HG03097 (cell line): ENCODE measurements at regions not wholly inside any gene's neighbourhood (a gene's known extent, or its start where the extent isn't known, plus 50 kb on each side); places are given as distances from the start of the nearest gene placed in this dataset.

Experiments
- ATAC-seq: cut with Tn5 transposase; IDR thresholded peaks from one replicate; pipeline ENCODE4 v1.9.1; 2021; ENCODE audit not compliant: unreplicated experiment, low FRiP score

DNA sequence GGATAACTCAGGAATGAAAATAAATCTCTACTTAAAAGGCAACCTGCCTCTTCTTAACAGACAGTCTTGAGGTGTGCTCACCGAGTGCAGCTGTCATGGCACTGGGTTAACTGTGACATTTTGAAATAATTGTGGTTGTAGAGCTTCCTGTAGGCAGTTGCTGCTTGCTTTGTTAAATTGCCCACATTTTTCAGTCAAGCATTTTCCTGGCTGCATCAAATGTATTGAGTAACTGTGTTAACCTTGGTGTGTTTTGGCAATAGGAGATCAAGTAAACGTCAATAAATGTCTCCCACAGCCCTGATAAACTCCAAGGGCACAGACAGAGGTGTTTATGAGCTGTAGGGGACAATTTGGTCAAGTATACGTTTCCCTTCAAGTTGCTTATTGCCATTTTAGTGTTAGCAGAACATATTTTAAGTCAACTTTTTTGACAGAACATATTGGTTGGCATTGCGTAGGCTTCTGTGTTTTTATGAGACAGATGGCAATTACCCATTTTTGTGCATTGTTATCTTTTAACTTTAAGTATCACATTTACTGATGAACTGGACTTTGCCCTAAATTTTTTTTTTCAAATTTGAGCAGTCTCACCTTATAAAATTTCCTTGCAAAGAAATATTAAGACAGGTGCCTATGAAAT lies 527.4 kb downstream of the C4orf33 start:
- no peak for ATAC-seq

DNA sequence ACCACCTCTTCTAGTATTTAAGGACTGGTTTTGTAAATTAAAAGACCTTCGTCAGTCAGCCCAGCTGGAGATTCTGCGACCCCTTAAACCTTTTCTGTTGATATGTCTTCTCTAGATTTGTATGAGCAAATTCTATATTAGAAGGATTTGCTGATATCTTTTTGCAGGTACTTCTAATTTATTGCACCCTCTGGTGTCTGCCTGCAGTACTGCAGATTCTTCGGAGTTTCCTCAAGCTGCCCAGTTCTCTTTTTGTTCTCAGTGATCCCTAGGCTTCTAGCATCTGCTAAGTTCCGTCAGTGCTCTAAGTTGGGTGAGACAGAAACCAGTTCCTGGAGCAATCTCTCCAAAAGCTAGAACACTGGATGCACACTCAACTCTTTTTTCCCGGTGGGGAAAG lies 545.2 kb downstream of the C4orf33 start:
- no peak for ATAC-seq

DNA sequence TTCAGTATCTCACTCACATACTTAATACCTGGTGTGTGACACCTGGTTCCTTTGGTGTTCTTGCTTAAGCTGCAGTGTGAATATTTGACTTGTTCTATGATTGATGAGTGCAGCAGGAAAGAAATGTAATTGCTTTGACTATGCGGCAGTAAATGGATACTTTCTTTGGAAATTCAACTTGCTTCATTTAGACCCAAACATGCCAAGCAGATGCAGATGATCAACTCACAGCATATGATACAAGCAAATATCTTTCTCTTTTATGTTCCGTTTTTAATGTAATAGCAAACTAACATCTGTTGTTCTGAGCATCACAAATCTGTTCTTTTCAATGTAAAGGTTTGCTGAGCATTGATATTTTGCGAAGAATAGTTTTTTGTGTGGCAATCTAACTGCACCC lies 549.5 kb downstream of the C4orf33 start:
- ATAC-seq, result no peak

DNA sequence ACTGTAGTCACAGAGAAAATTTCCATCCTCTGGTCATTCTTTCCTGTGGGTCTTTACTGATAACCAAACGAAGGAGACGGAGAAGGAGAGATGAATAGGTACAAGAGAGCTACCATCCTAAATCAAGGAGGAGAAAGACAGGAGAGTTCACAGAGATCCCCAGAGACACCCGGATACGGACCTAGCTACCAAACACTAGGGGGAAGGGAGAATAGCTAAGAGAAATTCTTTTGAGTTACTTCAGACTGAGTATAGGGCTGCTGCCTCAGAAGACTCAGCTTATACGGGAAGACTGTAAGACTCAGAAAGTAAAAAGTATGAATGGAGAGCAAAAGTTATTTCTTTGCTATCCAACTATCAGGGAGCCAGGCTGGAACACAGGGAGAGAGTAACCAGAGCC lies 572.1 kb downstream of the C4orf33 start:
- ATAC-seq, result no peak

DNA sequence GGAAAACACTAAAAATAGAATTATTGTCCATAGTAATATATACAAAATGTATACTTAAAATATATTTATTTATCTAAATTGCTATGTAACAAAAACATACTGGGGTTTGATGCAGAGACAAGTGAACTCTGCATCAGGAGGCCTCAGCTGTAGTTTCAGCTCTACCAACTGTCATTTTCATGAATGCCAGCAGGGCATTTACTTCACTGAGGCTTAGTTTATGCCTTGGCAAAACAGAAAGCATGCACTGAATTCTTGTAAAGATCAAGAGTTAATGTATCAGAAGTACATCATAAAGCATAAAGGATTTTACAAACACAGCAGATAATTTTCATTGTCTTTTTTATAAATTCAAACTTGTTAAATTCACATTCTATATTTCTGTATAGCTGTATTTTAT lies 577.0 kb downstream of the C4orf33 start:
- ATAC-seq, result no peak

DNA sequence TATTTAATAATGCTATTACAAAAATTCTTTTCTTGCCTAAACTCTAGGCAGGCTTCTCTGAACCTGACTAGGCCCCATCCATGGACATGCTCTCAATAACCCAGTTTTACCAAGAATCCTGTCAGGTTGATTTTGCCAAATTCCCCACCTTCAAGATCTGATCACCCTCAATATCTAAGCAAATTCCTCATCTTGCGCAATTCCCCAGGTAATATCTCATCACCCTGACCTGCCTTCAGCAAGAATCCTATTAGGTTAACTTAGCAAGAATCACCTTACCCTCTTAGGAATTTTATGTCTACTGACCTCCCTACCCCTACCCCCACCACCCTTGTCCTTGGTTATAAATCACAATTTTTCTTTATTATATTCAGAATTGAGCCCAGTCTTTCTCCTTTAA lies 579.1 kb downstream of the C4orf33 start:
- no peak for ATAC-seq

DNA sequence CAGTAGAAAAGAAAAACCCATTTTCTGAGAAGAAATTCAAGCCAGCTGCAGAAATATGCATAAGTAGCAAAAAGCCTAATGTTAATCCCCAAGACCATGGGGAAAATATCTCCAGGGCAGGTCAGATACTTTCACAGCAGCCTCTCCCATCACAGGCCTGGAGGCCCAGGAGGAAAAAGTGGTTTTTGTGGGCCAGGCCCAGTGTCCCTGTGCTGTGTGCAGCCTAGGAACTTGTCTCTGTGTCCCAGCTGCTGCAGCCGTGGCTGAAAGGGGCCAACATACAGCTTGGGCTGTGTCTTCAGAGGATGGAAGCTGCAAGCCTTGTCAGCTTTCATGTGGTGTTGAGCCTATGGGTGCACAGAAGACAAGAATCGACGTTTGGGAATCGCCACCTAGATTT lies 581.0 kb downstream of the C4orf33 start:
- no peak for ATAC-seq

DNA sequence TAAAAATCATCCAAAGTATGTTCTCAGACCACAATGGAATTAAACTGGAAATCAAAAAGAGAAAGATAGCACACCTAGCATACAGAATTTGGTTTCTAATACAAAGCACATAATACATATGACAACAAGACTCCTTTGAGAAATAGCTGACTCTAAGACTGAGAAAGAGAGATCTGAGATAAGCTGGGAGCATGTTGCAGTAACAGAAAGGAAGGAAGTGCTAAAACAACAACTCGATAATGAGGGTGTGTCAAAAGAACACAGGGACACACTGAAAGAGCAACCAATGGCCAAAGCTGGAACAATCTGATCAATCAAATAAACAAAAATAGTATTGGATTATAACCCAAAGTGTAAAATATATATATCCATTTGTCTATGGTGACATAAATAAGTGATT lies 586.6 kb downstream of the C4orf33 start:
- ATAC-seq, result no peak

DNA sequence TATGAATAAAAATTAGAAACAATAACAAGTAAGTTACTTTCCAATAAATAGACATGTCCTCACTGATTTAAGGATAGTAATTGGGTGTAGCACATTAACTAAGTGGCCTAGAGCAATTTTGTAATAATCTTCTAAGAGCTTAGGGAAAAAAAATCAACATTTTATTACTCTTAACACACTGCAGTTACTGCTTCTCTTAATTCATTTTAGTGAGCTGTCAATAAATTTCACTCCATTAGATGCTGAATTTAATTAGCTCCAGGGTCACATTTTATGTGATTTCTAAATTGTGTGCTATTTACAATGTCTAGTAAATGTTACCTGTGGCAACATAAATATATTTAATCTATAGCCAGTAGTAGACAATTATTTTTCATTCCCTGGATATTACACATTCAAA lies 612.0 kb downstream of the C4orf33 start:
- no peak for ATAC-seq

DNA sequence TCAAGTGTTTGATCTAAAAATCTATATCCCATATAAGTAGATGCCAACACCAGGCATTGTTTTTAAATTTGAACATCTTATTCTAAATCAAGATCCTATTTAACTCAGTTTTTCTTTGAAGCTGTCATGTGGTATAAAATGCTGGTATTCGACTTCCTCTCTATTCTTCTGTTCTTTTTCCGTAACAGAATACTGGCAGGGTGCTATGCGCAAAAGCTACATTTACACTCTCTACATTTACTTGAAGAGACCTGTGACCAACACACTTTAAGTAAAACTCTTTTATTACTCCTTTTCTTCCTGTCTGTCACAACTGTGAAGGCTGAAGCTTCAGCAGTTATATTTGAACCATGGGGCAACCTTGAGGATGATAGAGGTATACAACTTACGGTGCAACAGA lies 612.8 kb downstream of the C4orf33 start:
- no peak for ATAC-seq

DNA sequence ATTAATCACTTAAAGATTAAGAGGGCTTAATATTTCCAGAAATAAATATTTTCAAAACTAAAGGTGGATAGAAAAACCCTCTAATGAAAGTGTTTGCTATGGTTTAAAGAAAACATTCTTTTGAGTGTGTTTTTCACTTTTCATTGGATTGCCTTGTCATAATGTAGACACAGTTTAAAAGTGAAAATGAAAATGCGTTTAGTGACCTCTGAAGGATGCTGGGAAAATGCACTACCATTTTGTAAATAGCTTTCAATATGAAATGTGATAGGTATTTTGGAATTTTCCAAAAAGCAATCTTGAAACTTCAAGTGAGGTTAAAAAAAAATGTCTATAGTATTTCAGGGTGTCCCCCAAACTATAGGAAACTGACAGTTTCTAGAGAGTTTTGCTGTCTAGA lies 642.2 kb downstream of the C4orf33 start:
- no peak for ATAC-seq

DNA sequence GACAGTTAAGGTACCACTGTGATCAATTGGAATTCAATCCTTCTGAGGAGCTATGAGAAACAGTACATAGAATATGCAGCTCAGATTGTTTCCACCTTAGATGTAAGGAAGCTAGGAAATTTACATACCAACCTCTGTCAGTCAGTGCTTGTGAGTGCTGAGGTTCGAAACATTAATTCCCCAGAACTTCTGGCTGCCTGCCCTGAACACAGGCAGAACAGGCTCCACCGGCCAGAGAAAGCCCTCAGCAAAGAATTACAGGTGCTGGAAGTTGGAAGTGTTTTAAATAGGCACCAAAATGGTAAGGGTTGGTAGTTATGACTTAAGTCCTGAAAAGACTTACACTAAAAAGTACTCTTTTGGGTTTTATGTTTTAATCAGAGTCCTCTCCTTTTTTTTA lies 651.8 kb downstream of the C4orf33 start:
- ATAC-seq, result no peak

DNA sequence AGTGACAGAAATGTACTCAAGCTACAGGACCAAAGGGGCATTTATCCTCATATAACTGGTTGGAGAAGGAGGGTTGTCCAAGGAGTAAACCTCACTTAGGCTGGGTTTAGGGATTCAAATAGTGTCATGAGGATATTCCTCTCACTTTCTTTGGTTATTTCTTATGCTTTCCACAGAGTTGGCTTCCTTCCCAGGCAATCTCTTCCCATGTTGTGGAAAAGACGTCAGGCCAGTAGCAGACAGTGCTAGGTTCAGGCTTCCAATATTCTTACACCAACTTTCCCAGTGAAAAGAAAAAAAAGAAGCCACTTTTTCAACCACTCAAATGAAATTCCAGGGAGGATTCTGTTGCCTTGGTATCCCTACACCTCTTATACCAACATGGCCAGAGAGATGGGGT lies 653.0 kb downstream of the C4orf33 start:
- no peak for ATAC-seq

DNA sequence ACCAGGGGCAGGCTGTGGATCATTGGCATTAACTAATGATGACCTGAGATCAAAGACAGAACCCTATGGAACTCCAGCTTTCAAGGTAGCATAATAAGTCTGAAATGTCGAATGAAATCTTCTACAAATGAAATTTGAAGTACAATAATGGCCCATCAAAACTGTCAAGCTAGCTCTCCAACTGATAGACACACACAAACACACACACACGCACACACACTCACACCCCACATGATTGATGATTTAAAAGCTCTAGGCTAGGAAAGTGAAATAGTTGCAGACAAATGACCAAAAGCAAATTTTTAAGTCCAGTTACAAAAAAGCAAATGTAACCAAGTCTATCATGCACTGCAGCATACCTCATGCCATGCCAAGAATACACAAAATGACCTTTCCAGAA lies 655.7 kb downstream of the C4orf33 start:
- ATAC-seq, result no peak

DNA sequence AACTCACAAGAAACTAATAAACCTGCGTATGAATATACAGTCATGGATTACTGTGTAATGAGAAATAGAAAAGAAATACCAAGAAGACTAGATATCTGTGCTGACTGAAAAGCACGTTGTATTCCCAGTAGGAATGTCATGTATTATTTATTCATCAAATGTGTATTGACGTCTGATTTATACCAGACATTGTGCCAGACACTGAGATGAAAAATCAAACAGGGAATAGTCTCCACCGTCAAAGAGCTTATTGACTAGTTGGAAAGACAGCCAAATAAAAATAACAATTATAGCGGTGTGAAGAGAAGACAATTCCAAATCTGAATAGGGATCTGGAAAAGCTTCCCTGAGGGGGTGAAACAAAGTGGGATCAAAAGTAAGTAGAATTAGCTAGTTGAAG lies 687.6 kb downstream of the C4orf33 start:
- no peak for ATAC-seq

DNA sequence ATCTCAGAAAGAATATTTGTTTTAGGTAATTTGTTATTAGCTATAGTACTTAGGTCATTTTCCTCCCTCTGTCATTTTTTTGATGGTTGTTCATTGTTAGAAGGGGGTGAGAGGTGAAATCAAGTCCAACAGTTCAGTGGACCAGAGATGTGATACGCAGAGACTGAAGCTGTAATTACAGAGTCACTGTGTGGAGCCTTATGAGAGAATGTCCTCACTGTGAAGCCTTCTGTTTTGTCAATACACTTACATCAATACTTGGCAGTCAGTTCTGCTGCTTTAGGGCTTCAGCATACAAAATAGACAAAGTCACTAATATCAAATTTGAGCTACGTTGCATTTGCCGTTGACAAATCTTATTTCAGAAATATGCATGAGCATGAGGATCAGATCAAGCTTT lies 692.5 kb downstream of the C4orf33 start:
- ATAC-seq, result no peak

DNA sequence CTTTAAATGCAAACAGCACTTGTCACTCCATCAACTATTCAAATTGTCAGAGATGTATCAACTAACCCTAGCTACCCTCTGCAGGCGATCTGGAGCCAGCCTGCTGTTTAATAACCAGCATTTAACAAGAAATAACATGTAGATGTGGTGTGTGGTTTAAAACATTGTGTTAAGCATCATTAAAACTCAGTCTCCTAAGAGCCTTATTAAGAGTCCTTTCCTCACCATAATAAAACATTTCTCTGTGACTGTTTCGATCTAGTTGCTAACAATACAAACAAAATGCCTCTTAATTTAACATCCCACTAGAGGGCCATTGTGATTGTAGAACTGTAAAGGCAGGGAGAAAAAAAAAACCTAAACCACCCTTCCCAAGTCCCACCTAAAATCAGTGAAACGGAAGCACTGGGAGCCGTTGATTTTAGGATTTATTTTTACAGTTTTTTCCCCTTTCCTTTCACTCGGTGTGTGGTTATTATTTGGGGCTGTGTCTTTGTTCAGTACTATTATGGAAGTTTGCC lies 708.6 kb downstream of the C4orf33 start:
- ATAC-seq, result no peak

DNA sequence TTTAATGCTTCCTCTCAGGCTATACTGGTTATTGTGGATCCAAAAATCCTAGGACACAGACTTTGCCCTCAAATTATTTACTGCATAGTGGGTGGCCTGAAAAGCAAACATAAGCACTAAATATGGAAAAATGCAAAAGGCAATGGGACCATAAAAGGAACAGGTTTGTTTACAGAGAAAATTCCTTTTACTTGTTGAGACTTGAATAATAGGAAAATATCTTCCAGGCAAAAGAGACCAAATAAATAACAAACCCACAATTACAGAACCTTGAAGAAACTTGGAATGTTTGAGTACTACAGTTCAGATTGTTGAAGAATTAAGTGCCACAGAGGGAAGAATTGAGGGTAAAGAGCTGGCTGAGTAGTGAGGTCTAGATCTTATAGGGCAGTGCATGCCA lies 711.0 kb downstream of the C4orf33 start:
- ATAC-seq, result no peak

DNA sequence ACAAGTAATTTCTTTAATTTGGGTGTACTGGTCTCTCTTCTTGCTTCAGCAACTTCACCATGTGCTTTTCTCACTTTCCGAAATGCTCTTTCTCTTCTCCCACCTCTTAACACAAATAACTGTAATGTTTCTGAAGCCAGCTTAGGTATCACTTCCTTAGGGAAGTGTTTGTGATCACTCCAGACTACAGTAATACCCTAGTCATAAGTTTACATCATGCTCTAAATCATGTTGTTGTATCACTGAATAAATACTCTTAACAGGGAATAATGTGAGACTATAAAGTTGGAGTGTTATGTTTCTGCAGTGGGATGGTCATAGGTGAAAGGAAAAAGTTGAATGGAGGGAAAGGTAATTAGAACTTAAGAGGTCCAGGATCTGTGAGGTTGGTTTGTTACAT lies 712.3 kb downstream of the C4orf33 start:
- ATAC-seq, result no peak

DNA sequence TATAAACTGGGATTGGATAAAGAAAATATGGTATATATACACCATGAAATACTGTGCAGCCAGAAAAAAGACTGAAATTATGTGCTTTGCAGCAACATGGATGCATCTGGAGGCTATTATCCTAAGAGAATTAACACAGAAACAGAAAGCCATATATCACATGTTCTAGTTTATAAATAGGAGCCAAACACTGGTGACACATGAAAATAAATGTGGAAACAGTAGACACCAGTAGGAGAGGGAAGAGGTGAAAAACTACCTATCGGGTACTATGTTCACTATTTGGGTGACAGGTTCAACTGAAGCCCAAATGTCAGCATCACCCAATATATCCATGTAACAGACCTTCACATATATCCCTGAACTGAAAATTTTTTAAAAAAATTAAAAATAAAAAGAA lies 725.1 kb downstream of the C4orf33 start:
- ATAC-seq, result no peak

DNA sequence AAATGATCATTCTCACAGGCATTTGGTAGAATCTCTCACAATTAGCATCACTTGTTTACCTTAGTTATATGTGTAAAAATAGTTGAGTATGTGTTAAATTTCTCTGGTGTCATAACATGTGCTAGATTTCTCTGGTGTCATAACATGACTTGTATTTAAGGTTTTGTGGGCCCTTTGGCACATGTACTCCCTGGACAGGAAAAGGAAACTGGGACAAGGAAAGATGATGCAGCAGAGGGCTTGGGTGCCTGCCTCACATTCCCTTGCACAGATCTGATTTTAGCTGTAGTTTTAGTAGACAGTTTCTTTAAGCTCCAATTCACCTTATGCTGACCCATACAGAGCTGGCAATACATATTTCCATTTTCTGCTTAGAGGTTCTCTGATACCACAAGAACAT lies 726.0 kb downstream of the C4orf33 start:
- no peak for ATAC-seq

DNA sequence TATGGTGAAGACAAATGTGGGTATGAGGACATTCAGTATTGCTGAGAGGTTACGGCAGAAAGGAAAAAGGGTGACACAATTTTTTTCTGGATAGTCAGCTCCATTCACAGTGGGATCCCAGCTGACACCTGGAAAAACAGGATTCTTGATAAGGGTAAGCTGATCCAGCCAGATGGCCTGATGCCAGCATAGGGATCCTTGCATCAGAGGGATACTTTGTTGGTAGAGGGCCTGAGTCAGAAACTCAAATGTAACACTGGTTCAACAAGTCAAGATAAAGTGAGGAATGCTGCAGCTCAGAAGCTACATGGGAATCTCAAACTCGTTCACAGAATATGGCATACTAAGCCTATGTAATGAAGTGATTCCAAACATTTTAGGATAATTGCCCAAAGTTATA lies 726.7 kb downstream of the C4orf33 start:
- ATAC-seq, result no peak

DNA sequence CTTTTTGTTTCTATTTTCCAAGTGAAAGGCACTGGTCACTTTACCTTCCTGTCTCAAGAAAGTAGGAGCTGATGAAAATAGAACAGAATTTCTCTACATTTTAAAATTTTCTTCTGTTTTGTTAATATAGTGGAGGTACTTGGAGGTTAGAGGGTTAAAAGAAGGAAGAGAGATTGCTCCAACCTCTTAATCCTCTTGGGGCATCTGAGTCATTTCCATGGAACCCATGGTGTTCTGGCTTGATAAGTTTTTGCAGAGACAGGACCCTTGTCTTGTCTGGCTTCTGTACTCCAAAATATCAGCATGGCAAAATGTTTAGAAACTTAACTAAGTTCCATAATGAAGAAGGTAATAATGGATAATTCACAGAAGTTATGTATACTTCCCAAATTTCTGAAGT lies 727.2 kb downstream of the C4orf33 start:
- no peak for ATAC-seq
